Amniotic epithelial cell (primary cell): ENCODE measurements at regions not wholly inside any gene's neighbourhood (a gene's known extent, or its start where the extent isn't known, plus 50 kb on each side); places are given as distances from the start of the nearest gene placed in this dataset.

Source experiments
- DNase-seq: peaks from one replicate; pipeline ENCODE4 v3.0.0-alpha.2; 2010; ENCODE audit warnings: low read depth

DNA sequence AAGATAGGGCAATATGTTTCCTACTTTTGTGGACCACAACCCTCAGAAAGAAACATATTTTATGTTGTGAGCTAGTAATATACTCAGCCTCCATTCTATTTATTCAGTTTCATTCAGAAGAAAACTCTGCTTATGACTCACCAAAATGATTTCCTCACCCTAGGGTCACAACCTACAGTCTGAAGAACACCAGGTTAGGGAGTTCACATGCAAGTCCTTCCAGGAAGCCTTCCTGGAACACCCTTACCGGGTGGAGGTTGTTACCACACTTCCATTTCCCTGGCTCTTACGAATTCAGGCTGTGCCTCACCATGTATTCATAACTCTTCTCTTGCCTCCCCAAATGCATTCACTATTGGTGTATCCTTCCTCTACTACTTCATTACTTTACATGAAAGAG is 228.0 kb upstream of the ADAMTS9 start:
- peak; percentile 90 for DNase-seq

GRCh38 chr3:64913515-64913914 is 225.7 kb upstream of the ADAMTS9 start:
- no peak for DNase-seq

DNA sequence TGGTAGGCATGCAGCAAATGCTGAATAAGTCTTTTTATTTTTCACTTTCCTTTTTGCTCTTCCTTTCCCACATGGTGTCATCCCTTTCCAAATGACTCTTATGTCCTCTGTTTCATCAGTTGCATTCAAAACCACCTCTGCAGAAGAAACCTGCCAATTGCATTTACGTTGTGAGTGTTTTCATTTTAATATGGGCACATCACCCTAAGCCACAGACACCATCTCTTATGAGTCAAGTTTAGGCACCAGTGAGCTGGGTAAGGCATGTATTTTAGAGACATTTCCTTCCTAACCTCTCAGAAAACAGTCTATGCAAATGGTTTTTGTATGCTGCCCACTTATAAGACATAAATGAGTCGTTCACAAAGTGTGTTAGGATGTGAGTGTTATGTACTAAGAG is 223.3 kb upstream of the ADAMTS9 start:
- DNase-seq: no peak

GRCh38 chr3:64909757-64910467 is 222.1 kb upstream of the ADAMTS9 start:
- no peak for DNase-seq

DNA sequence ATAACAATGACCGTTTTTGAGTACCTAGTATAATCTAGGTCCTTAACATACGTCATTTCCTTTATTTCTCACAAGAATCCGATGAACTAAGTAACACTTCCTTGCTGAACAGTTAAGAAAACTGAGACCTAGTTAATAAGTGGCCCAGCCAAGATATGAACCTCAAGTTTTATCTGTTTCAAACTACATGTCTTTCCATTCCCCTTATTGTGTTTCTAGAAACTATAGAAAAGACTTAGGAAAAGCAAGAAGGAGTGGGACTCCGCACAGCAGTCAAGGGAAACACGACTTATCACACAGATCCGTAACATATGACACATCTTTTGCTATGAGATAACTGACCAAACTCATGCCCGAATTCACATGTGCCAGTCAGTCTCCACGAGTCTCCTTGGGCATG is 221.2 kb upstream of the ADAMTS9 start:
- peak; percentile 38 for DNase-seq

GRCh38 chr3:64908251-64908685 is 220.5 kb upstream of the ADAMTS9 start:
- DNase-seq: peak; percentile 81

GRCh38 chr3:64905906-64906410 is 218.2 kb upstream of the ADAMTS9 start:
- DNase-seq: peak; percentile 69

DNA sequence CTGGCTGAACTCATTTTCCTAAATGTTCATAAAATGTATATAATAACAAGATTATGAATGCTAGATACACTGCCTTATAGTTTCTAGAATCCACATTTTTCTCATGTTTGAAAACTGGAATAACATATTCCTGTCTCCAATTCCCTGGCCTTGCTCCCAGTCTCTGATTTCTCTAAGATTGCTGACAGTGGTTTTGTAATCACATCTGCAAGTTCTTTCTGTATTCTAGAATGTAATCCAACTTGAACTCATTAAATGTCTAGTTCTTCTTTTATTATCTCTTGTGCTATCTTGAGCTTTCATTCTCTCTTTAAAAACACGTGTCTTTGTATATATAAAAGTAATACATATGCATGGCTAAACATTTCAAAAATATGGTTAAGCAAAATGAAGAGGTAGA is 215.2 kb upstream of the ADAMTS9 start:
- peak; percentile 80 for DNase-seq

DNA sequence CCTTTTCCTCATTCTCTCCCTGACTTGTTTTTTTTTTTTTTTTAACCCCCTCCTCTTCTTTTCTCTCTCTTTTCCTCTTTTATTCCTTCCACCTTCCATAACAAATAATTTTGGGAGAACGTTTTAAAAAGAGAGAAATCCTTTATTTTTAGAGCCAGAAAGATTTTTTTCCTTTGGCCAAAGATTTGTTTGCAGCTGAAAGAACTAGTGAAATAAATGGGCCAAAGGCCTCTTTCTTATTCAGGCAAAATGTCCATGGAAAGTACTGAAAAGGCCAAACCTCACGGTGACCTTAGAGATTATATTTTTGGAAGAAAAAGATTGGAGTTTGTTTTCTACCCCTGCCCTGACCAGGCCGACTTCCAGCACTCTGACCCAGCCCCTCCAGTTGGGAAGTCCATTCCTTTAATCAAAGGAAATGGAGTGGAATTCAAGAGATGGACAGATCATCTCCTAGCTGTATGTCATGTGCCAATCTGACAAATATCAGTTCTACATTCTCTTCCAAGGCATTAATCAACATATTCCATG is 214.3 kb upstream of the ADAMTS9 start:
- DNase-seq: no peak

DNA sequence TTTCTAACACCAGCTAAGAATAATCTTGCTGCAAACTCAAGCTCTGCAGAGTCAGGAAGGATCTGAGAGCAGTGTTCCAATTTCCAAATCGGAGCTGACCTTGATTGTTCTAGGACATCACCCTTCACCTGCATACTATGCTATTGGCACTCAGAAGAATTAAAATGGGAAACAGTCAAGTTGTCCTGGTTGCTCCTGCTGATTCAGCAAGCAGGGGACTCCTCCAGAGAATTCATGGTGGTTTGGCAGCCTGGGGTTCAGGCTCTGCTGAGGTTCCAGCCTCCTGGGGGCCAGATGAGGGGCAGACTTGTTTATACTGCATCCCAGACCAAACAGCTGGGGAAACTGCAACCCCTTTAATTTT is 213.7 kb upstream of the ADAMTS9 start:
- DNase-seq: no peak

DNA sequence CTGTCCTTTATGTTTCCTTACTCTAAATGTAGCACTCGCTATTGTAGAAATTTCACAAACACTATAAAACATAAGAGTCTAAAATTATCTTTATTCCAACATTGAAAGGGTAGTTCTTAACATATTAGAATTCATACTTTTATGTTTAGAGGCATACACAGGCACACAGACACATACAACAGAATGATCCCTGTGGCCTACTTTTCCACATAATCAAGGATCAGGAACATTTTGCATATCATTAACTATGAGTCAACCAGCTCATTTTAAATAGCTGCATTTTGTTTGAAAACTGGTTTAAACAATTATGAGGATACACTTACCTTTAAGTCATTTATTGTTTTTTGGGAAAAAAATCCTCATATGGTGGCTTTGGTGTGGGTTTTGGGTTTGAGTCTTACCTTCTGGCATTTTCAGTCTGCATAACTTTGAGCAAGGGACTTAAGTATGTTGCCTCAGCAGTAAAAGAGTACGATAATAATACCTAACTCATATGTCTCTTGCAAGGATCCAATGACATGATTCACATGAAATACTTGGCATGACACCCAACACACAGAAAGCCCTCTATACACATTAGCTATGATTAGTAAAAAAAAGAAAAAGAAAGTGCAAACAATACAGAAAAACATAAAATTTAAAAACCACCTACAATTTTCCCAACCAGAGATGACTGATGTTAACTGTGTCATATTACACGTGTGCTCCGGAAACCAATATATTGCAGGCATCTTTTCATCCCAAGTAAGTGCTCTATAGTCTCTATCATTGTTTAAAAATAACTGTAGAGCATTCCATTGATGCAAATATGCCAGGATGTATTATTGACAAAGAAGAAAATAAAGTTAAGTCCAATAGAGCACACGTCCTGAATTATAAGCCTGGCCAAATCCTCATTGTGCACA is 213.1 kb upstream of the ADAMTS9 start:
- peak; percentile 55 for DNase-seq

DNA sequence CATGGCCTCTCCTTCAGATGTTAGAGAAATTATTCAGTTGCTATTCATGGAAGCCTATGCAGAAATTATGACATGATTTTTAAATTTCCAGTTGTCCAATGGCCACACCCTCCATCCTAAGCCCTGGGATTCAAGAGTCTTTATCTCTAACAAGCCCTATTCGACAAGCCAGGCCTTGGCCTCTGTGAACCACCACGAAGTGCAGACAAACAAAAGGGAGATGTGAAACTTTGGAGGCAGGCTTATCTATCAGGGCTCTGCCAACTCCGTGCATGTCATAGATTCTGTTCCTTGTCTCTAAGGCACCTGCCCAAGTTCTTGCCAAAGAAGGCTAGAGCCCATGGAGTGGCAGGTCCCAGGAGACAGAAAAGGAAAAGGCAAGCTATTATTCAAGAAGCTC is 212.4 kb upstream of the ADAMTS9 start:
- DNase-seq: no peak

- DNase-seq: peak; percentile 62
These were observed 211.1 kb upstream of the ADAMTS9 start for GRCh38 chr3:64898941-64899340.

GRCh38 chr3:64895991-64896895 is 208.4 kb upstream of the ADAMTS9 start:
- DNase-seq: no peak

DNA sequence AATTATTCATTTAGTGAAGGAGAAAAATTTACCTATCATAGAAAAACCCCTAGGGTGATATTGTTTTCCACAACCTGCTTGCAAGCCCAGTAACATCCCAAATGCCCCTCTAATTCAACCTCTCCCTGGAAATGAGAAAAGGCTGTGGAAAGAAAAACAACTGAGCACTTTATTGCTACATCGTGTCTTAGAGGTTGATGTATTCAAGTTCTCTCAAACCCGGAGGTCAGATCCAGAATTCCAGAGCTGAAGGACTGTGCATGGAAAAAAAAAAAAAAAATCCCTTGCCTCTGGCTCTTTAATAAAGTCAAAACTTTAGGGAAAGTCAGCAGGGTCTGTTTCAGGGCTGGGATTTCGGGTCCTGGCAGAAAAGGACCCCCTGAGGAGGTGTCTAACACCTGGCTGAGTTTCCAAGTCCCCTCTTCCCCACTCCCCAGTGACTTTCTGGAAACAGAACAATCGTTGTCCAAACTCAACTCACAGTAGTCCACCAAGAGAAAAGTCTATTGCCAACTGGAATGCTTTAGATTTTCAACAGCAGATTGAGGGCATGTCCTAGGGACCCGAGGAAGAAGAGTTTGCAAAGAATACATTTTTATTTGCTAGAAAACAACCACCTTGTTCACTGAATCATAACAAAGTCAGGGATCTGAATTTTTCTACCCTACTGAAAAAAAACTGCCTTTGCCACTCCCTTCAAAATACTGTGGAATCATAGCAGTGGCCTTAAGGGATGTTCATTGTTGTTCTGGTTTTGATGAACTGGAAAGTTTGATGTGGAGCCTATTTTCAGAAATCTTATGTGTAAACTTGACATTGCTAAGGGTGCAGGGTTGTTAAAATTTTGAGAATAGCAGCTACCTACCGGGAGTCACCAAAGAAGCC is 207.5 kb upstream of the ADAMTS9 start:
- no peak for DNase-seq

GRCh38 chr3:64894006-64894405 is 206.2 kb upstream of the ADAMTS9 start:
- DNase-seq: no peak

GRCh38 chr3:64892671-64893309 is 205.0 kb upstream of the ADAMTS9 start:
- DNase-seq: no peak

DNA sequence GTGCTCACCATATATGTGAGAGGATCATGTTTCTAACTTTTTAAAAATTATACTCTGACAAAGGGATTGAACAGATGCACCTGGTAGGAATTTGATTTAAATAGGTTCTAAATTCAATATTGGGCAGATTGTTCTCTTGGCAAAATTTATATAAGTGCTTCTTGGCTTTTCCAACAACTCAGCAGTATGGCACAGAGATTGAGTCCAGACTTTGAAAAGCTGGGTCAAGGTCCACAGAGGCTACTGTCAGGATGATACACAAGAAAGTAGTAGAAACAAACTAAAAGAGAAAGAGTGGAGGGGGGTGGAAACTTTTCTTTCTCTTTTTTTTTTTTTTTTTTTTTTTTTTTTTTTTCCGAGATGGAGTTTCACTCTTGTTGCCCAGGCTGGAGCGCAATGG is 203.2 kb upstream of the ADAMTS9 start:
- DNase-seq: no peak

GRCh38 chr3:64890466-64890865 is 202.7 kb upstream of the ADAMTS9 start:
- no peak for DNase-seq

DNA sequence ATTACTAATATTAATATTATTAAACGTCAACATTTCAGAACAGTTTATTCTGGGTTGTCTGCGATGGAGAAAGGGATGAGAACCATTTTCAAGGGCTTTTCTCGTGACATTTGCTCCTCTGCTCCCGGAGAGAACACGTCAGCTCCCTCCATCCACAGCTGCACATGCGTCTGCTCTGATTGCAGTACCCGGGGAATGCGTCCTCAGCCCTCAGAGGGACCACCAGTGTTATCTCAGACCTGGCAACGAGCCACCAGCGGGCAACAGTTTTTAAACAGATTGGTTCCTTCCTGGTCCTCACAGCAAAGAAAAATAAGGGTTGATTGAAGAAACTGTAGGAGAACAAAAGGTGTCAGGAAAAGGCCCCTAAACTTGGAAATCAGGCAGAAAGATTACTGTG is 202.2 kb upstream of the ADAMTS9 start:
- DNase-seq: no peak
